Colonic mucosa (tissue), 4 donors: ENCODE measurements at regions not wholly inside any gene's neighbourhood (a gene's known extent, or its start where the extent isn't known, plus 50 kb on each side); places are given as distances from the start of the nearest gene placed in this dataset.

Experiments
- DNase-seq: peaks from one replicate; pipeline ENCODE4 v3.0.0-alpha.2; 2020
- H3K27ac ChIP-seq: fragments of 200-600 bp; one replicate; pipeline ENCODE4 v1.8.0; 2021
- H3K27me3 ChIP-seq: fragments of 200-600 bp; one replicate; pipeline ENCODE4 v1.8.0; 2021
- H3K36me3 ChIP-seq: fragments of 200-600 bp; one replicate; pipeline ENCODE4 v1.8.0; 2021
- H3K4me1 ChIP-seq: fragments of 200-600 bp; one replicate; pipeline ENCODE4 v1.8.0; 2021; ENCODE audit warnings: mild to moderate bottlenecking
- H3K4me3 ChIP-seq: fragments of 200-600 bp; one replicate; pipeline ENCODE4 v1.8.0; 2021
- H3K9ac ChIP-seq, 2 donors: one replicate each; pipeline ENCODE4 v1.7.0; 2013; ENCODE audit warnings: control low read depth in 2 of 2, low read depth in 2 of 2, low read length in 2 of 2
- H3K9me3 ChIP-seq: fragments of 200-600 bp; one replicate; pipeline ENCODE4 v1.8.0; 2021
- CTCF ChIP-seq: fragments of 200-600 bp; IDR thresholded peaks from one replicate; pipeline ENCODE4 v1.8.0; 2022; ENCODE audit warnings: antibody characterized with exemption, mild to moderate bottlenecking
- intact Hi-C: fragments of 100-400 bp; cut with DNase I; formaldehyde crosslinking; loops from one replicate; pipeline ENCODE4 v1.14.1; 2022
- donor health status: healthy.
- donor health status: DM: no; HTN: no; CAD: no.
- donor health status: DM: no; HTN: no; CAD: no.

GRCh38 chr22:47277531-47277930 is 515.1 kb downstream of the TBC1D22A start:
- Histone ChIP-seq H3K9ac (no peak overlapping the region), H3K36me3 (no peaks in the 10 kb centered on the region), H3K4me3 (no peak overlapping the region), H3K27ac (no peak overlapping the region), H3K4me1 (no peaks in the 10 kb centered on the region), H3K9me3 (no peaks in the 10 kb centered on the region), H3K27me3 (no peaks in the 10 kb centered on the region)
- intact Hi-C loops, result no loop called here
- DNase-seq, result no peak
- no peak for TF ChIP-seq CTCF

- H3K27ac ChIP-seq, result no peak overlapping the region
- no peaks in the 10 kb centered on the region for H3K4me1 ChIP-seq
- intact Hi-C loops, result no loop called here
- no peaks in the 10 kb centered on the region for H3K27me3 ChIP-seq
- H3K9me3 ChIP-seq, result no peaks in the 10 kb centered on the region
- no peak overlapping the region for H3K9ac ChIP-seq
- H3K4me3 ChIP-seq, result no peak overlapping the region
- H3K36me3 ChIP-seq, result no peaks in the 10 kb centered on the region
- no peak for DNase-seq
- TF ChIP-seq CTCF, result no peak
These were observed 514.5 kb downstream of the TBC1D22A start for GRCh38 chr22:47276991-47277390.

GRCh38 chr22:47276450-47276820 is 514.0 kb downstream of the TBC1D22A start:
- Histone ChIP-seq H3K27me3 (no peaks in the 10 kb centered on the region), H3K4me1 (no peaks in the 10 kb centered on the region), H3K9me3 (no peaks in the 10 kb centered on the region), H3K9ac (no peak overlapping the region), H3K36me3 (no peaks in the 10 kb centered on the region), H3K27ac (no peak overlapping the region), H3K4me3 (no peak overlapping the region)
- intact Hi-C loops, result no loop called here
- no peak for DNase-seq
- no peak for TF ChIP-seq CTCF

- no peak for TF ChIP-seq CTCF
- no peak for DNase-seq
- no peaks in the 10 kb centered on the region for H3K4me1 ChIP-seq
- H3K27ac ChIP-seq, result no peak overlapping the region
- H3K9ac ChIP-seq, result no peak overlapping the region
- H3K4me3 ChIP-seq, result no peak overlapping the region
- H3K36me3 ChIP-seq, result no peaks in the 10 kb centered on the region
- H3K27me3 ChIP-seq, result no peaks in the 10 kb centered on the region
- intact Hi-C loops, result no loop called here
- H3K9me3 ChIP-seq, result no peaks in the 10 kb centered on the region
These were observed 513.4 kb downstream of the TBC1D22A start for GRCh38 chr22:47275605-47276449.

GRCh38 chr22:47274196-47274595 is 511.7 kb downstream of the TBC1D22A start:
- Histone ChIP-seq H3K36me3 (no peaks in the 10 kb centered on the region), H3K9me3 (no peaks in the 10 kb centered on the region), H3K27me3 (no peaks in the 10 kb centered on the region), H3K4me1 (no peaks in the 10 kb centered on the region), H3K9ac (no peak overlapping the region), H3K27ac (no peak overlapping the region), H3K4me3 (no peak overlapping the region)
- DNase-seq, result no peak
- TF ChIP-seq CTCF, result no peak
- intact Hi-C loops, result no loop called here
